Endodermal cell (in vitro differentiated cells): ENCODE measurements at regions not wholly inside any gene's neighbourhood (a gene's known extent, or its start where the extent isn't known, plus 50 kb on each side); places are given as distances from the start of the nearest gene placed in this dataset.

Experiments used
- DNase-seq: peaks from one replicate; pipeline ENCODE4 v3.0.0-alpha.2; 2017
- H3K27ac ChIP-seq: 2 replicates; pipeline ENCODE4 v1.5.1; 2013; ENCODE audit warnings: mild to moderate bottlenecking, low read depth, low read length, moderate library complexity
- H3K27me3 ChIP-seq: 2 replicates; pipeline ENCODE4 v1.6.1; 2013; ENCODE audit warnings: mild to moderate bottlenecking, low read length, moderate library complexity; ENCODE audit not compliant: insufficient read depth, control insufficient read depth, poor library complexity, severe bottlenecking
- H3K36me3 ChIP-seq: 2 replicates; pipeline ENCODE4 v1.7.0; 2013; ENCODE audit warnings: mild to moderate bottlenecking, low read length, moderate library complexity; ENCODE audit not compliant: control insufficient read depth, insufficient read depth
- H3K4me1 ChIP-seq: one replicate; pipeline ENCODE4 v1.7.0; 2013; ENCODE audit warnings: low read length; ENCODE audit not compliant: control insufficient read depth, insufficient read depth
- H3K4me3 ChIP-seq: 2 replicates; pipeline ENCODE4 v1.5.1; 2013; ENCODE audit warnings: mild to moderate bottlenecking, low read length, moderate library complexity
- H3K9ac ChIP-seq: 2 replicates; pipeline ENCODE4 v1.6.1; 2013; ENCODE audit warnings: mild to moderate bottlenecking, low read length, moderate library complexity; ENCODE audit not compliant: poor library complexity, severe bottlenecking; ENCODE audit errors: extremely low read depth
- H3K9me3 ChIP-seq: 2 replicates; pipeline ENCODE4 v1.6.1; 2013; ENCODE audit warnings: mild to moderate bottlenecking, low read length, moderate library complexity; ENCODE audit not compliant: control insufficient read depth
- H3K27ac Mint-ChIP-seq: 2 replicates; pipeline ENCODE4 v1.8.0; 2020; ENCODE audit warnings: mixed read lengths
- H3K27me3 Mint-ChIP-seq: 2 replicates; pipeline ENCODE4 v1.8.0; 2021; ENCODE audit warnings: mild to moderate bottlenecking, mixed read lengths; ENCODE audit not compliant: insufficient read depth
- H3K36me3 Mint-ChIP-seq: 2 replicates; pipeline ENCODE4 v1.8.0; 2020; ENCODE audit warnings: low read depth, mixed read lengths
- H3K4me1 Mint-ChIP-seq: 2 replicates; pipeline ENCODE4 v1.8.0; 2020; ENCODE audit warnings: mixed read lengths
- H3K4me3 Mint-ChIP-seq: 2 replicates; pipeline ENCODE4 v1.8.0; 2020; ENCODE audit warnings: mild to moderate bottlenecking, moderate library complexity, mixed read lengths
- H3K9me3 Mint-ChIP-seq: 2 replicates; pipeline ENCODE4 v1.8.0; 2020; ENCODE audit warnings: mild to moderate bottlenecking, mixed read lengths
- WGBS, 2 experiments: methylation state at CpG; one replicate each; pipeline versions ENCODE4 v1.1.5 to v1.1.7; 2013; ENCODE audit warnings: missing lambda C conversion rate in 2 of 2, mixed read lengths in 1 of 2; ENCODE audit not compliant: insufficient coverage in 1 of 2, insufficient read length in 1 of 2; 5-methylcytosine and 5-hydroxymethylcytosine counted together
- TF ChIP-seq, protein P1 (sequence below): fragments of 200-600 bp; sonication (generic); conservative IDR thresholded peaks from 2 replicates; pipeline ENCODE4 v1.5.0; 2021; ENCODE audit warnings: antibody characterized with exemption, mild to moderate bottlenecking

GRCh38 chr16:79439901-79440300, 160.6 kb downstream of the MAF start:
- TF ChIP-seq, protein P1, sequence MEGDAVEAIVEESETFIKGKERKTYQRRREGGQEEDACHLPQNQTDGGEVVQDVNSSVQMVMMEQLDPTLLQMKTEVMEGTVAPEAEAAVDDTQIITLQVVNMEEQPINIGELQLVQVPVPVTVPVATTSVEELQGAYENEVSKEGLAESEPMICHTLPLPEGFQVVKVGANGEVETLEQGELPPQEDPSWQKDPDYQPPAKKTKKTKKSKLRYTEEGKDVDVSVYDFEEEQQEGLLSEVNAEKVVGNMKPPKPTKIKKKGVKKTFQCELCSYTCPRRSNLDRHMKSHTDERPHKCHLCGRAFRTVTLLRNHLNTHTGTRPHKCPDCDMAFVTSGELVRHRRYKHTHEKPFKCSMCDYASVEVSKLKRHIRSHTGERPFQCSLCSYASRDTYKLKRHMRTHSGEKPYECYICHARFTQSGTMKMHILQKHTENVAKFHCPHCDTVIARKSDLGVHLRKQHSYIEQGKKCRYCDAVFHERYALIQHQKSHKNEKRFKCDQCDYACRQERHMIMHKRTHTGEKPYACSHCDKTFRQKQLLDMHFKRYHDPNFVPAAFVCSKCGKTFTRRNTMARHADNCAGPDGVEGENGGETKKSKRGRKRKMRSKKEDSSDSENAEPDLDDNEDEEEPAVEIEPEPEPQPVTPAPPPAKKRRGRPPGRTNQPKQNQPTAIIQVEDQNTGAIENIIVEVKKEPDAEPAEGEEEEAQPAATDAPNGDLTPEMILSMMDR, result no peak
- Mint-ChIP-seq H3K4me3 (no peak overlapping the region), H3K27me3 (peaks cover 6% of the 10 kb centered on the region), H3K36me3 (no peaks in the 10 kb centered on the region), H3K4me1 (peaks cover 12% of the 10 kb centered on the region), H3K9me3 (no peaks in the 10 kb centered on the region), H3K27ac (no peak overlapping the region)
- Histone ChIP-seq H3K4me1 (no peaks in the 10 kb centered on the region), H3K4me3 (no peak overlapping the region), H3K36me3 (no peaks in the 10 kb centered on the region), H3K9me3 (no peaks in the 10 kb centered on the region), H3K27me3 (no peaks in the 10 kb centered on the region), H3K27ac (no peak overlapping the region), H3K9ac (no peak overlapping the region)
- WGBS, 2 experiments, result 100% methylated on average over 2 of the region's 2 CpGs
- no peak for DNase-seq

- no peaks in the 10 kb centered on the region for H3K27me3 ChIP-seq
- peak overlapping the region; percentile 40 for H3K27ac Mint-ChIP-seq
- H3K9me3 Mint-ChIP-seq, result peaks cover 1% of the 10 kb centered on the region
- no peaks in the 10 kb centered on the region for H3K36me3 Mint-ChIP-seq
- no peaks in the 10 kb centered on the region for H3K36me3 ChIP-seq
- TF ChIP-seq, protein P1, result no peak
- no peak overlapping the region for H3K9ac ChIP-seq
- H3K27me3 Mint-ChIP-seq, result peaks cover 6% of the 10 kb centered on the region
- H3K9me3 ChIP-seq, result peaks cover 5% of the 10 kb centered on the region
- DNase-seq, result peak; percentile 72
- no peak overlapping the region for H3K4me3 Mint-ChIP-seq
- peaks cover 12% of the 10 kb centered on the region for H3K4me1 Mint-ChIP-seq
- H3K27ac ChIP-seq, result peak overlapping the region; percentile 98
- H3K4me1 ChIP-seq, result no peaks in the 10 kb centered on the region
- H3K4me3 ChIP-seq, result no peak overlapping the region
- 65 to 73% methylated on average over 17 to 31 of the region's 31 CpGs for WGBS, 2 experiments
Observed at GRCh38 chr16:79437764-79438751, 162.5 kb downstream of the MAF start.

DNA sequence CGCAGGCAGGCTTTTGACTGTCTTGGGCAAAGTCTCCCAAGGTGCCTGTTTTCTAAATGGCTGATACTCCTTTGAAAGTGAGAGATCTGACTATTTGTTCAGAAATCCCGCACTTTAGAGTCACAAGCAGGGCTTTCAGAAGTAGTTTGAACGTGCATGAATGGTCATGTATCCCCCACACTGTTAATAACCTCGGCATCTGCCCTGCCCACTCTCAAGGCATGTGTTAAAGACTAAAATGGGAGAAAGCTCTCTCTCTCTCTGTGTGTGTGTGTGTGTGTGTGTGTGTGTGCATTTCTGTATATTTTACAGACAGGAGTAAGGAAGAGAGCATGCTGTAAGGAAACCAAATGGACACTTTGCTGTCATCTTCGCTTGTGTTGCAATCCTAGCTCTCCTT, 163.7 kb downstream of the MAF start:
- H3K4me1 Mint-ChIP-seq, result peaks cover 14% of the 10 kb centered on the region
- no peaks in the 10 kb centered on the region for H3K36me3 Mint-ChIP-seq
- no peak overlapping the region for H3K27ac Mint-ChIP-seq

More for the DNA sequence above, 163.7 kb downstream of the MAF start:
- Histone ChIP-seq H3K4me1 (no peaks in the 10 kb centered on the region), H3K9me3 (peaks cover 12% of the 10 kb centered on the region), H3K27ac (peak overlapping the region; percentile 98), H3K36me3 (no peaks in the 10 kb centered on the region), H3K4me3 (no peak overlapping the region), H3K9ac (no peak overlapping the region), H3K27me3 (no peaks in the 10 kb centered on the region)
- DNase-seq, result no peak
- H3K27me3 Mint-ChIP-seq, result peaks cover 6% of the 10 kb centered on the region
- H3K4me3 Mint-ChIP-seq, result no peak overlapping the region
- 83 to 90% methylated on average over 4 to 5 of the region's 5 CpGs for WGBS, 2 experiments
- TF ChIP-seq, protein P1, result no peak
- H3K9me3 Mint-ChIP-seq, result peaks cover 1% of the 10 kb centered on the region
